IPS DF 4.7 (cell line): ENCODE measurements at regions not wholly inside any gene's neighbourhood (a gene's known extent, or its start where the extent isn't known, plus 50 kb on each side); places are given as distances from the start of the nearest gene placed in this dataset.

Source experiments
- DNase-seq: peaks from one replicate; pipeline ENCODE4 v3.0.0-alpha.2; 2013; ENCODE audit warnings: low spot score; ENCODE audit errors: extremely low read depth

- no peak for DNase-seq
These were observed 227.3 kb upstream of the RAB6C start for GRCh38 chr2:129752176-129752575.

GRCh38 chr2:129752686-129753085 is 226.8 kb upstream of the RAB6C start:
- DNase-seq = no peak

- DNase-seq = no peak
These were observed 226.2 kb upstream of the RAB6C start for GRCh38 chr2:129753261-129753660.

GRCh38 chr2:129754421-129754820 is 225.0 kb upstream of the RAB6C start:
- no peak for DNase-seq

- DNase-seq = no peak
These were observed 224.6 kb upstream of the RAB6C start for GRCh38 chr2:129754831-129755230.

- DNase-seq = no peak
These were observed 223.7 kb upstream of the RAB6C start for GRCh38 chr2:129755786-129756185.

- DNase-seq = no peak
These were observed 223.2 kb upstream of the RAB6C start for GRCh38 chr2:129756276-129756675.

- DNase-seq = no peak
These were observed 222.0 kb upstream of the RAB6C start for GRCh38 chr2:129757366-129757914.

- DNase-seq = peak; percentile 69
These were observed 221.3 kb upstream of the RAB6C start for GRCh38 chr2:129757915-129758783.

GRCh38 chr2:129758784-129759471 is 220.5 kb upstream of the RAB6C start:
- no peak for DNase-seq

- DNase-seq = no peak
These were observed 219.9 kb upstream of the RAB6C start for GRCh38 chr2:129759472-129760010.

- no peak for DNase-seq
These were observed 218.8 kb upstream of the RAB6C start for GRCh38 chr2:129760669-129761068.

GRCh38 chr2:129761569-129762021 is 217.9 kb upstream of the RAB6C start:
- DNase-seq = no peak

- DNase-seq = no peak
These were observed 216.9 kb upstream of the RAB6C start for GRCh38 chr2:129762386-129763189.

- DNase-seq = no peak
These were observed 216.1 kb upstream of the RAB6C start for GRCh38 chr2:129763190-129763846.

GRCh38 chr2:129763966-129764365 is 215.5 kb upstream of the RAB6C start:
- no peak for DNase-seq

GRCh38 chr2:129764376-129765325 is 214.8 kb upstream of the RAB6C start:
- no peak for DNase-seq

GRCh38 chr2:129765326-129765677 is 214.2 kb upstream of the RAB6C start:
- DNase-seq = no peak

- DNase-seq = no peak
These were observed 213.7 kb upstream of the RAB6C start for GRCh38 chr2:129765678-129766351.
